AG10803 (cell line): ENCODE measurements at regions not wholly inside any gene's neighbourhood (a gene's known extent, or its start where the extent isn't known, plus 50 kb on each side); places are given as distances from the start of the nearest gene placed in this dataset.

Experiments
- DNase-seq: peaks from one replicate; pipeline ENCODE4 v3.0.0; 2010; ENCODE audit warnings: low read depth
- H3K4me3 ChIP-seq: 2 replicates; pipeline ENCODE4 v1.5.1; 2011; ENCODE audit warnings: mild to moderate bottlenecking, low read length, control low read depth
- CTCF ChIP-seq: conservative IDR thresholded peaks from 2 replicates; pipeline ENCODE4 v1.5.1; 2011; ENCODE audit warnings: mild to moderate bottlenecking, low read length, control low read depth, inconsistent platforms

DNA sequence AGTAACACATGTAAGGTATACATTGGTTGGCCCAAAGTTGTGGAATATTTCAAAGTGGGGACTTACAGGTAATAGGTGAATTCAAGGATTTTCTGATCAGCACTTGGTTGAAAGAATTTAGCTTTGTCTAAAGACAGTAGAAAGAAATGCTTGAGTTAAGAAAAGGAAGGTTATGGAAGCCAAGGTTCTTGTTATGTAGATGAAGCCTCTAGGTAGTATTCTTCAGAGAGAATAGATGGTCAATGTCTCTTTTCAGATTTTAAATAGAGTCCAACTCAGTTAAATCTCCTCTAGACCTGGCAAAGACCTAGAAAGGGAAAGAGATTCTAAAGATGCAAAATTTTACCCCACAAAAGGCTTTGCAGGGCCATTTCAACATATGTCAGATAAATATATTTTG lies 157.4 kb downstream of the ANKRD30B start:
- no peak for TF ChIP-seq CTCF
- DNase-seq = no peak
- H3K4me3 ChIP-seq = no peak overlapping the region

DNA sequence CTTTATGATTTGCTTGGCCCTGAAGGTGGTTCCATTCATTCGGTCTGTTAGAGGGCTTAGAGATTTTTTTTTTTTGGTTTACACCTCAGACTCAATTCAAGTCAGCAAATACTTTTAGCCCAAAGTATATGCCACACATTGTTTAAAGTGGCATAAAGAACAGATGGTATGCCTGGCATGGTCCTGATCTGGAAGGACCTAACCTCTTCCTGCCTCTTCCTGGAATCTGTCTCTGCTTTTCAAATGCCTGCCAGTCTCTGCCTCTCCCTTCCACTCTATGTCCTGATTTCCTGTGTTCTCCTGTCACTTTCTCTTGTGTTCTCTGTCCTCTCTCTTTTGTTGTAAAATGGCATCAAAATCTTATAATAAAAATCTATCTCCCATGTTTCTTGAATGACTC lies 158.0 kb downstream of the ANKRD30B start:
- no peak overlapping the region for H3K4me3 ChIP-seq
- no peak for TF ChIP-seq CTCF
- DNase-seq = no peak

- no peak for TF ChIP-seq CTCF
- no peak overlapping the region for H3K4me3 ChIP-seq
- no peak for DNase-seq
Observed at GRCh38 chr18:14907420-14907819, 159.4 kb downstream of the ANKRD30B start.

DNA sequence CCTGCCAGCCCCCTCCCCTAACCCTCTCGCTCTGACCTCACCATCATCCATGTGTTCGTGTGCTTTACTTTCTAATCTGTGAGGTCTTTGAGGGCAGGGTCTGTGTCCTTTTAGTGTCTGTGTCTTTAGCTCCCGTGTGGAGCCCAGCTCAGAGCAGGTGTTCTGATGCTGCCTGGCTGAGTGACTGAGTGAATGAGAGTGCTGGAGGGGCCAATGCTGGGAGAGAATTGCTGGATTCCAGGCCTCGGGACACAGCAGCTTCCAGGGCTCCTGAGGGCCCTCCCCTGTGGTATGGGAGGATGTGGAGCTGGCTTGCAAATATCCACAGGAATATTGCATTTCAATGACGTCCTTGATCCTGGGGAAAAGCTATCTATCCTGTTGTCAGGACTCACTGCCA lies 160.6 kb downstream of the ANKRD30B start:
- TF ChIP-seq CTCF = no peak
- H3K4me3 ChIP-seq = no peak overlapping the region
- no peak for DNase-seq

- no peak for TF ChIP-seq CTCF
- DNase-seq = peak; percentile 5
- no peak overlapping the region for H3K4me3 ChIP-seq
Observed at GRCh38 chr18:14912967-14913366, 165.0 kb downstream of the ANKRD30B start.

DNA sequence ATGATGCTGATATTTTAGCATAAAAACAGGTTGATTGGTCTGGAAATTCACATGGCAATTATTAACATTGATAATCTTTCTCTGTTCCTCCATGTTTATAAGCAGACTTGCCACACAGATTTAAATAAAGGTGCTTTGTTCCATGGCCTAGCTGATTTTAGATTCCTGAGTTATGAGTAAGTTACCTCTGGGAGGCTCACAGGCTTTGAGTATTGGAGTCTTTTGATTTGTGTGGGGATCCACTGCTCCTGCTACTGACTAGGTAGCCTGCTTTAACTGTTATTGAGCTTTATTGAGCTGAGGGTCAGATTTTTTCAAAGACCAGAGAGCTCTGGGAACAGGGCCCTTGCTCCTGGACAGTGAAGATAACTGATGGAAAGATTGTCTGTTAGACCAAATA lies 166.1 kb downstream of the ANKRD30B start:
- no peak for TF ChIP-seq CTCF
- DNase-seq = no peak
- no peak overlapping the region for H3K4me3 ChIP-seq

DNA sequence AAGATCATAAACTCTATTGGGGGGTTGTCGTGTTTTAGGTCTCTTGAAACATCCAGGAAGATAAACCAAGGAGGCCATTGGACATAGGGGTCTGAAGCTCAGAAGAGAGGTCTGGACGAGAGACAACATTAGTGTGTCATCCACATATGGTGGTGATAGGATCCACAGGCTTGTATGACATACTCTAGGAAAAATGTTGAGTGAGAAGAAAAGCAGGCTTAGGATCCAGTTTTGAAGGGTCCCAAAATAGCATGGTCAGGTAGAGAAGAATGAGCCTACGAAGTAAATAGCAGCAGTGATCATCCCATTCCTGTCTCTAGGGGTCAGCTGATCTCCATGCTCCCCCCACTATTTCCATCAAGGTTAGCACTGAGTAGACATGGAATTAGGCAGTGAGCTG lies 166.8 kb downstream of the ANKRD30B start:
- TF ChIP-seq CTCF = no peak
- H3K4me3 ChIP-seq = no peak overlapping the region
- DNase-seq = peak; percentile 25
